ENCODE measurements at regions not wholly inside any gene's neighbourhood (a gene's known extent, or its start where the extent isn't known, plus 50 kb on each side); places are given as distances from the start of the nearest gene placed in this dataset.

- WGBS, 2 experiments (ENCODE audit: low coverage in 1 of 2, low lambda C conversion rate in 2 of 2, missing lambda C conversion rate in 2 of 2) = 46% methylated on average over 6 of the region's 6 CpGs
- TF ChIP-seq EZH2phosphoT487 (IDR thresholded peaks at IDR 0.05; ENCODE audit: insufficient read depth, low read depth) = no peak
- no peak for TF ChIP-seq EZH2 (IDR thresholded peaks at IDR 0.05; ENCODE audit: insufficient read depth, poor library complexity, severe bottlenecking)
- Histone ChIP-seq H3F3A (ENCODE audit: insufficient read depth) (no peaks in the 10 kb centered on the region), H3K27me3 (replicated peaks; ENCODE audit: insufficient read depth) (no peaks in the 10 kb centered on the region; the same call in 1 of the 2 replicates), H3K4me1 (ENCODE audit: insufficient read depth) (no peaks in the 10 kb centered on the region), H3K79me2 (ENCODE audit: insufficient read depth) (no peaks in the 10 kb centered on the region), H3K27ac (no peak overlapping the region), H3K9me2 (ENCODE audit: insufficient read depth) (no peaks in the 10 kb centered on the region), H3K9ac (no peak overlapping the region), H3K4me3 (no peak overlapping the region), H3K36me3 (ENCODE audit: low read depth) (no peaks in the 10 kb centered on the region), H2AFZ (no peak overlapping the region), H3K9me3 (ENCODE audit: low read depth) (no peaks in the 10 kb centered on the region), H3K4me2 (ENCODE audit: unreplicated experiment) (no peak overlapping the region), H4K20me1 (ENCODE audit: insufficient read depth) (no peaks in the 10 kb centered on the region)
- in situ Hi-C loops (cut with MboI) = no loop called here
- DNase-seq = no peak
These were observed 506.4 kb upstream of the ADAMTS9 start for GRCh38 chr3:65194047-65194714.

GRCh38 chr3:65193531-65193930 lies 505.7 kb upstream of the ADAMTS9 start:
- 70 to 71% methylated on average over 9 of the region's 9 CpGs for WGBS, 2 experiments (ENCODE audit: low coverage in 1 of 2, low lambda C conversion rate in 2 of 2, missing lambda C conversion rate in 2 of 2)
- Histone ChIP-seq H3K27ac (no peak overlapping the region), H3K4me3 (no peak overlapping the region), H3K79me2 (ENCODE audit: insufficient read depth) (no peaks in the 10 kb centered on the region), H3K27me3 (replicated peaks; ENCODE audit: insufficient read depth) (no peaks in the 10 kb centered on the region; the same call in 1 of the 2 replicates), H3K4me2 (ENCODE audit: unreplicated experiment) (no peak overlapping the region), H2AFZ (no peak overlapping the region), H3K4me1 (ENCODE audit: insufficient read depth) (no peaks in the 10 kb centered on the region), H4K20me1 (ENCODE audit: insufficient read depth) (no peaks in the 10 kb centered on the region), H3K9me2 (ENCODE audit: insufficient read depth) (no peaks in the 10 kb centered on the region), H3K36me3 (ENCODE audit: low read depth) (no peaks in the 10 kb centered on the region), H3F3A (ENCODE audit: insufficient read depth) (no peaks in the 10 kb centered on the region), H3K9me3 (ENCODE audit: low read depth) (no peaks in the 10 kb centered on the region), H3K9ac (no peak overlapping the region)
- in situ Hi-C loops (cut with MboI) = no loop called here
- DNase-seq = no peak
- no peak for TF ChIP-seq EZH2phosphoT487 (IDR thresholded peaks at IDR 0.05; ENCODE audit: insufficient read depth, low read depth)
- no peak for TF ChIP-seq EZH2 (IDR thresholded peaks at IDR 0.05; ENCODE audit: insufficient read depth, poor library complexity, severe bottlenecking)

DNA sequence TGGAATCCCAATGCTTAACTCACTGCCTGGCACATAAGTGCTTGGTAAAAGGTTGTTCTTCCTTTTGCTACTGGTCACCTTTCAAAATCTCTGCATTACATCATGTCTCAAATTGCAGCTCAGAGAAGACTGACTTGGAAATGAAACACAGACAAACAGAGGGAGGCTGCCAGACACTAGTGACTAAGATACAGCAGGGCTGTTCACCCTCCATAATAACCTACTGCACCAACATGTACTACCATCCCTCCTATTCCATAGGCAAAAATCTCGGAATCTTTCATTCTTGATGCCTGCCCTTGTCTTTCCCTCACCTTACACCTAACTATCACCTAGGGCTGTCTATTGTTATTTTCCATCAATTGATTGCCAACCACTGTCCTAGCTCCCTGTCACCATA lies 502.3 kb upstream of the ADAMTS9 start:
- in situ Hi-C loops (cut with MboI) = no loop called here

GRCh38 chr3:65186268-65186667 lies 498.5 kb upstream of the ADAMTS9 start:
- WGBS, 2 experiments (ENCODE audit: low coverage in 1 of 2, low lambda C conversion rate in 2 of 2, missing lambda C conversion rate in 2 of 2) = 31 to 32% methylated on average over 2 of the region's 2 CpGs
- TF ChIP-seq EZH2phosphoT487 (IDR thresholded peaks at IDR 0.05; ENCODE audit: insufficient read depth, low read depth) (no peak), EZH2 (IDR thresholded peaks at IDR 0.05; ENCODE audit: insufficient read depth, poor library complexity, severe bottlenecking) (no peak)
- no peak for DNase-seq
- Histone ChIP-seq H3F3A (ENCODE audit: insufficient read depth) (no peaks in the 10 kb centered on the region), H3K4me3 (no peak overlapping the region), H3K79me2 (ENCODE audit: insufficient read depth) (no peaks in the 10 kb centered on the region), H3K9me2 (ENCODE audit: insufficient read depth) (no peaks in the 10 kb centered on the region), H4K20me1 (ENCODE audit: insufficient read depth) (no peaks in the 10 kb centered on the region), H3K4me2 (ENCODE audit: unreplicated experiment) (no peak overlapping the region), H2AFZ (no peak overlapping the region), H3K27me3 (replicated peaks; ENCODE audit: insufficient read depth) (no peaks in the 10 kb centered on the region; the same call in 1 of the 2 replicates), H3K9ac (no peak overlapping the region), H3K4me1 (ENCODE audit: insufficient read depth) (no peaks in the 10 kb centered on the region), H3K36me3 (ENCODE audit: low read depth) (no peaks in the 10 kb centered on the region), H3K9me3 (ENCODE audit: low read depth) (no peaks in the 10 kb centered on the region), H3K27ac (no peak overlapping the region)
- in situ Hi-C loops (cut with MboI) = no loop called here

More for the DNA sequence above, 502.3 kb upstream of the ADAMTS9 start:
- no peak overlapping the region for H3K9ac ChIP-seq
- H4K20me1 ChIP-seq (ENCODE audit: insufficient read depth) = no peaks in the 10 kb centered on the region
- H3K9me3 ChIP-seq (ENCODE audit: low read depth) = no peaks in the 10 kb centered on the region
- no peaks in the 10 kb centered on the region; the same call in 1 of the 2 replicates for H3K27me3 ChIP-seq (replicated peaks; ENCODE audit: insufficient read depth)
- WGBS, 2 experiments (ENCODE audit: low coverage in 1 of 2, low lambda C conversion rate in 2 of 2, missing lambda C conversion rate in 2 of 2) = 6 to 16% methylated on average over 1 of the region's 1 CpG
- H3K79me2 ChIP-seq (ENCODE audit: insufficient read depth) = no peaks in the 10 kb centered on the region
- H3K9me2 ChIP-seq (ENCODE audit: insufficient read depth) = no peaks in the 10 kb centered on the region
- no peak overlapping the region for H3K27ac ChIP-seq
- H2AFZ ChIP-seq = no peak overlapping the region
- H3K4me3 ChIP-seq = no peak overlapping the region
- no peak for TF ChIP-seq EZH2 (IDR thresholded peaks at IDR 0.05; ENCODE audit: insufficient read depth, poor library complexity, severe bottlenecking)
- no peak for TF ChIP-seq EZH2phosphoT487 (IDR thresholded peaks at IDR 0.05; ENCODE audit: insufficient read depth, low read depth)
- no peaks in the 10 kb centered on the region for H3F3A ChIP-seq (ENCODE audit: insufficient read depth)
- DNase-seq = peak; percentile 8
- H3K36me3 ChIP-seq (ENCODE audit: low read depth) = no peaks in the 10 kb centered on the region
- no peaks in the 10 kb centered on the region for H3K4me1 ChIP-seq (ENCODE audit: insufficient read depth)
- no peak overlapping the region for H3K4me2 ChIP-seq (ENCODE audit: unreplicated experiment)
